ENCODE measurements at regions not wholly inside any gene's neighbourhood (a gene's known extent, or its start where the extent isn't known, plus 50 kb on each side); places are given as distances from the start of the nearest gene placed in this dataset.
A peak's percentile ranks its signal among the peaks of the same experiment; 100 is the strongest.
"Not testable (repeated sequence)": the region's sequence is repeated elsewhere in the genome, so short reads cannot be mapped to it uniquely, and the experiment has no call there.

DNA sequence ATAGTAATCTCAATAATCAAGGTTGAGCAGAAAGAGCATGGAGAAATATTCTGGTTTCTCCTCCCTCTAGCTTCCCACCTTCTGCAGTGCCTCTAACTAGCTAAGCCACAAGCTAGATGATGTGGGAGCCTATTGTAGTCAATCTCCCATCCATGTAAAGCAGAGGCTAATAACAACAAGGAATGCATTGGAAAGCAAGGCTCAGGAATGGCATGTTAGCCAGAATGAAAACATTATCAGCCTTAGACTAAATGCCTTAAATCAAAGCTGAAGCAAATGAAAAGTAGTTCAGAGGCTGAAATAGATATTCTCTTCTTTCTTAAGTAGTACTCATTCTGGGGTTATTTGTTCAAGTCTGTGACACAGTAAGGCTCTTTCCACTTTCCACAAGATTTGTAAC lies 350.3 kb upstream of the DPPA4 start:
- no peak overlapping the region for H3K4me3 ChIP-seq (ENCODE audit: low read depth, low read length)
- TF ChIP-seq, protein P1, sequence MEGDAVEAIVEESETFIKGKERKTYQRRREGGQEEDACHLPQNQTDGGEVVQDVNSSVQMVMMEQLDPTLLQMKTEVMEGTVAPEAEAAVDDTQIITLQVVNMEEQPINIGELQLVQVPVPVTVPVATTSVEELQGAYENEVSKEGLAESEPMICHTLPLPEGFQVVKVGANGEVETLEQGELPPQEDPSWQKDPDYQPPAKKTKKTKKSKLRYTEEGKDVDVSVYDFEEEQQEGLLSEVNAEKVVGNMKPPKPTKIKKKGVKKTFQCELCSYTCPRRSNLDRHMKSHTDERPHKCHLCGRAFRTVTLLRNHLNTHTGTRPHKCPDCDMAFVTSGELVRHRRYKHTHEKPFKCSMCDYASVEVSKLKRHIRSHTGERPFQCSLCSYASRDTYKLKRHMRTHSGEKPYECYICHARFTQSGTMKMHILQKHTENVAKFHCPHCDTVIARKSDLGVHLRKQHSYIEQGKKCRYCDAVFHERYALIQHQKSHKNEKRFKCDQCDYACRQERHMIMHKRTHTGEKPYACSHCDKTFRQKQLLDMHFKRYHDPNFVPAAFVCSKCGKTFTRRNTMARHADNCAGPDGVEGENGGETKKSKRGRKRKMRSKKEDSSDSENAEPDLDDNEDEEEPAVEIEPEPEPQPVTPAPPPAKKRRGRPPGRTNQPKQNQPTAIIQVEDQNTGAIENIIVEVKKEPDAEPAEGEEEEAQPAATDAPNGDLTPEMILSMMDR (IDR thresholded peaks at IDR 0.05; ENCODE audit: insufficient read depth, low read depth, low read length, missing control alignments) = no peak
- no peak for DNase-seq (ENCODE audit: low read depth)

DNA sequence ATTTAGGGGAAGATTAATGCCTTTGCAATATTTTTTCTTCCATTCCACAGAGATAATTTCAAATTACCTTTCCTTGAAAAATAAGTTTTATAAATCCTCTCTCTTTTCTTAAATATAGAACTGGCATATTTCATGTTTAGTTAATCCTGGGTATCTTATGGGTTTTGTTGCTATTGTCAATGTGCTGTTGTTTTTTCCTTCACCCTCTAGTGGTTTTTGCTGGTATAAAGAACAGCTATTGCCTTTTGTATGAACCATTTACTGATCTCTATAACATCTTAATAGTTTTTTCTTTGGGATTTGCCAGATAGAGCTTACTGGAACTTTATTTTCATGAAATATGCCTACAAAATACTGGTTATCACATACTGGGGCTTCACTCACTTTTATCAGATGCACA lies 359.6 kb upstream of the DPPA4 start:
- H3K4me3 ChIP-seq (ENCODE audit: low read depth, low read length) = no peak overlapping the region
- no peak for DNase-seq (ENCODE audit: low read depth)
- TF ChIP-seq, protein P1 (IDR thresholded peaks at IDR 0.05; ENCODE audit: insufficient read depth, low read depth, low read length, missing control alignments) = no peak

DNA sequence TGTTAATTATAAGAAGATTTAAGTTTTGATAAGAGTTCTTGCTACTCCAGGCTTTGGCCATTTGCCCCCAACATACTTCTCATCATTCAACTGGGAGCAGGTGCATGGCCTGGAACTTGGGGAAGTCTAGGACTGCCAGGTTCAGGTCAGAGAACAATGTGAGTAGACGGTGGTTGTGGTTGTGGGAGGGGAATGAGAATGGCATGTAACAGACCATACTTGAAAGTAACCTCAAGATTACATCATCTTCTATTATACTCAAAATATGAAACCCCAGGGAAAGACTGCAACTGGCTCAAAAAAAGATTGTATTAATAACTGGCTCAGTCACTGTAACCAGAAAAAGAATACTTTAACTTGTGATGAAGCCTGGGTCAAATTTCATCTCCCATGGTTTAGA lies 364.9 kb upstream of the DPPA4 start:
- TF ChIP-seq, protein P1 (IDR thresholded peaks at IDR 0.05; ENCODE audit: insufficient read depth, low read depth, low read length, missing control alignments) = no peak
- no peak overlapping the region for H3K4me3 ChIP-seq (ENCODE audit: low read depth, low read length)
- DNase-seq (ENCODE audit: low read depth) = peak; percentile 7

DNA sequence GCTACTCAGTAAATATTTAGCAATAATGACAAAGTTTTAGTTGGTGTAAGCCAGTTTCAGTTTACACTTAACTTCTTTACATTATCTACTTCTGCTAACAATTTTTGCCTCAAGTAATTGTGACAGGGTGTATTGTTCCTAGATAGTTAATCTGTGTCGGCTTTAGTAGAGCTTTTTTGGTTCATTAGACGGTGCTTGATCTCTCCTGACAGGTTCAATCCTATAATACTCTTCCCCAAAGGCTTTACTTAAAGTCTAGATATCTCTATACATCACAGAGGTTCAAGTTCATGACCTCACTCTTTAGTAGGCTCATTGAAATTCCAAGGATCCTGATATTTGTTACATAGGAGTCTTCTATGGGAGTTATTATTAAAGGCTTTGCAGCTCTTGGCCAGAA lies 365.6 kb upstream of the DPPA4 start:
- DNase-seq (ENCODE audit: low read depth) = no peak
- TF ChIP-seq, protein P1 (IDR thresholded peaks at IDR 0.05; ENCODE audit: insufficient read depth, low read depth, low read length, missing control alignments) = no peak
- H3K4me3 ChIP-seq (ENCODE audit: low read depth, low read length) = no peak overlapping the region

DNA sequence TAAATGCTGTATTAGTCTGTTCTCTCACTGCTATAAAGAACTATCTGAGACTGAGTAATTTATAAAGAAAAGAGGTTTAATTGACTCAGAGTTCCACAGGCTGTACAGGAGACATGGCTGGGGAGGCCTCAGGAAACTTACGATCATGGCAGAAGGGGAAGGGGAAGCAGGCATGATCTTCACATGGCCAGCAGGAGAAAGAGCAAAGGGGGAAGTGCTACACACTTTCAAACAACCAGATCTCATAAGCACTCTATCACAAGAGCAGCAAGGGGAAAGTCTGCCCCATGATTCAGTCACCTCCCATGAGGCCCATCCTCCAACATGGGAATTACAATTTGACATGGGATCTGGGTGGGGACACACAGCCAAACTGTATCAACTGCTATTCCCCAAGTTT lies 367.8 kb upstream of the DPPA4 start:
- not testable (repeated sequence) for DNase-seq (ENCODE audit: low read depth); H3K4me3 ChIP-seq (ENCODE audit: low read depth, low read length)

DNA sequence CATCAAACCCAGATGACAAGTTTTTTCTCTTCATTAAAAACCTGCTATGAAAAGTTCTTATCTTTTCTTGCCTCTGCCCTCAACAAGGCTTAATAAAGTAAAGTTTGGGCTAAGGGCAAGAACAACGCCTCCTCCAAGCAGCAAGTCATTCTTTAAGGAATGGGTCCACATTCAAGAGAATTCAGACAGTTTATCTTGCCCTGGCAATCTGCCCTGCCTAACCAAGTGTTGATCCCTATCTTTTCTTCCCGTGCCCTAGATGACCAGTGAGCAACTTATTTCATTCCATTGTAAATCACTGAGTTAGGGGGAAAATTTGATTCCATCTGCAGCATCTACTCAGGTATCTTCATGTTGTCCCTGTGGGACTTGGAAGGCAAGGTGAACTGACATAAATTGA lies 370.3 kb upstream of the DPPA4 start:
- H3K4me3 ChIP-seq (ENCODE audit: low read depth, low read length) = no peak overlapping the region
- no peak for DNase-seq (ENCODE audit: low read depth)
- TF ChIP-seq, protein P1 (IDR thresholded peaks at IDR 0.05; ENCODE audit: insufficient read depth, low read depth, low read length, missing control alignments) = no peak

DNA sequence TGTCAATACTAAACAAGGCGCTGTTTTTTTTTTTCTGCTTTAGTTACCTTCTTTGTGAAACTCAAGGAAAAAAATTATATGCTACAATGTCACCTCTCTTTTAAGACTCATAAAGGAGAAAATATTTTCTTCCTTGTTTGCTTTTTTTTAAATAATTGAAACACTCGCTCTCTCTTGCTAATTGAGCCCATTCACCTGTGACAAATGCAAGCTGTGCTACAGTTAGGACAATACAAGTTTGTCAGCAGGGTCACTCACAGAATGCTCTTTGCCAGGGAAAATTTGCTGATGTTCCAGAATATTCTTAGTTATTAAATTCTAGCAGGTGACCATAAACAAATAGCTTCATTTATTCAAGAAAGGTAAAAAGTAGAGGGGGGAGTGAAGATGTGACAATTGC lies 375.9 kb upstream of the DPPA4 start:
- TF ChIP-seq, protein P1 (IDR thresholded peaks at IDR 0.05; ENCODE audit: insufficient read depth, low read depth, low read length, missing control alignments) = no peak
- H3K4me3 ChIP-seq (ENCODE audit: low read depth, low read length) = no peak overlapping the region
- DNase-seq (ENCODE audit: low read depth) = no peak

DNA sequence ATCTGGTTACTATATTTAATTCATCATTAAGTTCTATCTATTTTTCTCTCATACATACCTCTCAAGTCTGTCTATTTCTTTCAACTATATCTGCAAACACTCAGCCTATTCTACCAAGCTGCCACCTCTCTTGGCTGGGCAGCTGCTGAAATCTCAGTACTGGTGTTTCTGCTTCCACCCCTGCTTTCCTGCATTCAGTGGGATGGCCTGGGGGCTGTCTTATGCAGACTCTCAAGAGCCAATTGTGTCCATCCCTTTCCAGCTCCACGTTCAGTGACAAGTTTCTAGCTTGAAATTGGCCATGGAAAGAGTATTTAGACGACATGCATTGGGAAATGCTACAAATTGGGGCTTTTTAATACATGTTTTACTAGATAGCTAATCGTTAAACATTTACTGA lies 378.4 kb upstream of the DPPA4 start:
- no peak for DNase-seq (ENCODE audit: low read depth)
- H3K4me3 ChIP-seq (ENCODE audit: low read depth, low read length) = no peak overlapping the region
- TF ChIP-seq, protein P1 (IDR thresholded peaks at IDR 0.05; ENCODE audit: insufficient read depth, low read depth, low read length, missing control alignments) = no peak
